Endothelial cell of umbilical vein (primary cell): ENCODE measurements at regions not wholly inside any gene's neighbourhood (a gene's known extent, or its start where the extent isn't known, plus 50 kb on each side); places are given as distances from the start of the nearest gene placed in this dataset.

Experiments
- BruUV-seq: library from RNA; stranded (reverse); fragments of 400-500 nt; replicated peaks from 2 replicates; lab custom pipeline; 2021; lab: Mats Ljungman, UMichigan
- CTCF ChIA-PET: fragments of 300-600, 350-600 bp; sonication (Branson Sonifier 250); formaldehyde crosslinking; loops from one replicate; lab custom pipeline; 2021; ENCODE audit warnings: antibody characterized with exemption, inconsistent platforms; lab: Charles Lee
- POLR2A ChIA-PET: fragments of 300-600, 350-600 bp; sonication (Branson Sonifier 250); formaldehyde crosslinking; loops from one replicate; lab custom pipeline; 2021; ENCODE audit warnings: antibody characterized with exemption, inconsistent platforms; lab: Charles Lee
- DNase-seq: peaks from one replicate; pipeline ENCODE4 v3.0.0-alpha.2; 2011; ENCODE audit warnings: low read depth, low spot score
- FAIRE-seq: peaks from 2 replicates; lab custom pipeline; 2011; peaks lifted over from hg19 to GRCh38; lab: Jason Lieb, UNC
- H2AFZ ChIP-seq: 2 replicates; pipeline ENCODE4 v1.6.0; 2012; ENCODE audit warnings: low read depth, low read length, control low read depth, inconsistent platforms
- H3K27ac ChIP-seq: 2 replicates; pipeline ENCODE4 v1.5.1; 2011; ENCODE audit warnings: low read depth, mild to moderate bottlenecking, control low read depth, low read length, moderate library complexity; ENCODE audit not compliant: insufficient read depth
- H3K27me3 ChIP-seq, 2 experiments: 2 replicates each; pipeline versions ENCODE4 v1.6.0 to v1.6.1; 2011; ENCODE audit warnings: low read length in 2 of 2, mixed read lengths in 1 of 2; ENCODE audit not compliant: control insufficient read depth in 2 of 2, insufficient read depth in 2 of 2
- H3K36me3 ChIP-seq, 2 experiments: 2 replicates in 1 of 2; 3 replicates in 1 of 2; pipeline ENCODE4 v1.5.1; 2011; ENCODE audit warnings: low read length in 2 of 2, mild to moderate bottlenecking in 1 of 2, moderate library complexity in 1 of 2; ENCODE audit not compliant: control insufficient read depth in 2 of 2, insufficient read depth in 2 of 2; ENCODE audit errors: extremely low read depth in 1 of 2
- H3K4me1 ChIP-seq: 3 replicates; pipeline ENCODE4 v1.5.1; 2011; ENCODE audit warnings: mild to moderate bottlenecking, low read length; ENCODE audit not compliant: control insufficient read depth, insufficient read depth; ENCODE audit errors: extremely low read depth
- H3K4me2 ChIP-seq: 2 replicates; pipeline ENCODE4 v1.6.1; 2011; ENCODE audit warnings: low read length, control low read depth, mixed read lengths; ENCODE audit not compliant: insufficient read depth
- H3K4me3 ChIP-seq, 3 experiments: fragments of 200-600 bp in 1 of 3; sonication (generic), shearing (Covaris generic) in 1 of 3; replicated peaks in 1 of 3; 2 replicates each; pipeline ENCODE4 v1.5.1; 2011 to 2016; ENCODE audit warnings: control low read depth in 3 of 3, low read length in 3 of 3, mild to moderate bottlenecking in 2 of 3, inconsistent platforms in 1 of 3, low read depth in 1 of 3, moderate library complexity in 1 of 3; ENCODE audit not compliant: insufficient read depth in 1 of 3
- H3K79me2 ChIP-seq: 2 replicates; pipeline ENCODE4 v1.6.0; 2012; ENCODE audit warnings: low read length, inconsistent platforms; ENCODE audit not compliant: control insufficient read depth, insufficient read depth
- H3K9ac ChIP-seq: replicated peaks from 2 replicates; pipeline ENCODE3; 2011; ENCODE audit warnings: low read length, control low read depth; ENCODE audit not compliant: insufficient read depth; ENCODE audit errors: extremely low read depth
- H3K9me1 ChIP-seq: replicated peaks from 3 replicates; pipeline ENCODE4 v1.6.0; 2011; ENCODE audit warnings: mild to moderate bottlenecking, low read length; ENCODE audit not compliant: control insufficient read depth, insufficient read depth; ENCODE audit errors: extremely low read depth
- H3K9me3 ChIP-seq: replicated peaks from 2 replicates; pipeline ENCODE4 v1.5.1; 2012; ENCODE audit warnings: low read length, inconsistent platforms; ENCODE audit not compliant: control insufficient read depth, insufficient read depth
- H4K20me1 ChIP-seq: replicated peaks from 2 replicates; pipeline ENCODE3; 2011; ENCODE audit warnings: mild to moderate bottlenecking, low read length; ENCODE audit not compliant: control insufficient read depth, insufficient read depth; ENCODE audit errors: extremely low read depth
- CTCF ChIP-seq, 2 donors: IDR thresholded peaks; 1 replicate in 1 of 2; 2 replicates in 1 of 2; pipeline ENCODE4 v1.5.1; 2011; ENCODE audit warnings: low read length in 2 of 2, mild to moderate bottlenecking in 2 of 2, moderate library complexity in 2 of 2, control low read depth in 1 of 2, inconsistent platforms in 1 of 2, low read depth in 1 of 2; ENCODE audit not compliant: insufficient read depth in 1 of 2; ENCODE audit errors: extremely low read depth in 1 of 2
- EZH2 ChIP-seq: IDR thresholded peaks from 2 replicates; pipeline ENCODE4 v1.6.1; 2012; ENCODE audit warnings: borderline replicate concordance, low read depth, mild to moderate bottlenecking, moderate library complexity, low read length, inconsistent platforms; ENCODE audit not compliant: severe bottlenecking
- FOS ChIP-seq: IDR thresholded peaks from 2 replicates; pipeline ENCODE4 v1.6.1; 2011; ENCODE audit warnings: mild to moderate bottlenecking, low read length, moderate library complexity, borderline replicate concordance; ENCODE audit not compliant: insufficient read depth
- GATA2 ChIP-seq: IDR thresholded peaks from 2 replicates; pipeline ENCODE4 v1.7.0; 2011; ENCODE audit warnings: low read depth, mild to moderate bottlenecking, moderate library complexity, mixed read lengths, low read length; ENCODE audit not compliant: insufficient read length, insufficient read depth
- JUN ChIP-seq: IDR thresholded peaks from 2 replicates; pipeline ENCODE4 v1.6.1; 2011; ENCODE audit warnings: borderline replicate concordance, low read depth; ENCODE audit not compliant: insufficient read length, insufficient read depth
- MYC ChIP-seq: IDR thresholded peaks from one replicate; pipeline ENCODE4 v1.6.1; 2011; ENCODE audit warnings: mild to moderate bottlenecking, low read depth, low read length
- POLR2A ChIP-seq: IDR thresholded peaks from 2 replicates; pipeline ENCODE4 v1.6.1; 2012; ENCODE audit warnings: low read depth, mild to moderate bottlenecking, control low read depth, low read length
- POLR2AphosphoS5 ChIP-seq: IDR thresholded peaks from 2 replicates; pipeline ENCODE4 v1.6.1; 2012; ENCODE audit warnings: low read depth, mild to moderate bottlenecking, control low read depth, low read length, moderate library complexity; ENCODE audit not compliant: insufficient read depth
- dilution Hi-C: fragments of 300-500 bp; cut with MboI; formaldehyde crosslinking; loops from one replicate; pipeline ENCODE4 v1.15.0; 2019; ENCODE audit warnings: low sequenced_read_pairs; ENCODE audit not compliant: extremely low pct_ligation_motif_present
- intact Hi-C: fragments of 100-400 bp; cut with micrococcal nuclease; formaldehyde crosslinking; loops from one replicate; pipeline ENCODE4 v1.10.0; 2022
- TF ChIP-seq, protein P1 (sequence below): IDR thresholded peaks from 2 replicates; pipeline ENCODE4 v1.6.1; 2011; ENCODE audit not compliant: insufficient read depth, insufficient read length

- H3K9me1 ChIP-seq: no peaks in the 10 kb centered on the region
- BruUV-seq: no TSS peak
- H3K9me3 ChIP-seq: no peaks in the 10 kb centered on the region
- H3K9ac ChIP-seq: no peak overlapping the region
- no peaks in the 10 kb centered on the region for H3K4me1 ChIP-seq
- intact Hi-C loops (no loop called here), dilution Hi-C loops (no loop called here)
- POLR2A ChIA-PET: no interaction called here
- H3K36me3 ChIP-seq: no peaks in the 10 kb centered on the region
- no peak for DNase-seq
- TF ChIP-seq CTCF (IDR thresholded peaks at IDR 0.05; ENCODE audit: extremely low read depth in 1 of 2, insufficient read depth in 1 of 2, low read depth in 1 of 2, low read length in 2 of 2) (no peak), FOS (no peak), MYC (no peak), GATA2 (no peak), EZH2 (no peak)
- no peak overlapping the region for H2AFZ ChIP-seq
- FAIRE-seq: no peak
- H3K79me2 ChIP-seq: no peaks in the 10 kb centered on the region
- no peak overlapping the region for H3K27ac ChIP-seq
- no peak overlapping the region for H3K4me2 ChIP-seq
- H3K4me3 ChIP-seq: no peak overlapping the region
- H4K20me1 ChIP-seq: no peaks in the 10 kb centered on the region
- CTCF ChIA-PET: no interaction called here
- H3K27me3 ChIP-seq: no peaks in the 10 kb centered on the region
Observed at GRCh38 chr2:147718831-147719230, 126.0 kb upstream of the ACVR2A start.

DNA sequence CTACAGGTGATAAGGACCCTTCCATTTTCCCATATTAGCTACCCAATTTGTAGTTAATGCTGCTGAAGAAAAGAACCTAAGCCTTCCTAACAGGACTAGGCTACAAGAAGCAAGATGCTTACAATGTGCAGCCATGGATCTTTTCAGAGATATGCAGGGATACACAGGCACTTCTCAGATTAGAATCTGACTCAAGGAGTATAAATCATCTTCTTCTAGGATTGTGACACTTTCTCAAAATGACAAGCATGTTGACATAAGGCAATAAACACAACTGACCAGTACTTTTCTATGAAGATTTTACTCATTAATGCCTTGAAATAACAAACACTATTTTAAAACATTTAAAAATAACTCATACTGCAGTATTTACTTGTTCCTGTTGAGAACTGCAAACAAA, 127.9 kb upstream of the ACVR2A start:
- H2AFZ ChIP-seq: no peak overlapping the region
- no peak for TF ChIP-seq EZH2
- TF ChIP-seq, protein P1, sequence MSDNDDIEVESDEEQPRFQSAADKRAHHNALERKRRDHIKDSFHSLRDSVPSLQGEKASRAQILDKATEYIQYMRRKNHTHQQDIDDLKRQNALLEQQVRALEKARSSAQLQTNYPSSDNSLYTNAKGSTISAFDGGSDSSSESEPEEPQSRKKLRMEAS: no peak
- no peak for TF ChIP-seq POLR2AphosphoS5
- TF ChIP-seq MYC: no peak
- no peak for TF ChIP-seq GATA2
- TF ChIP-seq POLR2A: no peak
- TF ChIP-seq CTCF (IDR thresholded peaks at IDR 0.05; ENCODE audit: extremely low read depth in 1 of 2, insufficient read depth in 1 of 2, low read depth in 1 of 2, low read length in 2 of 2): no peak
- TF ChIP-seq JUN: no peak
- no peak for TF ChIP-seq FOS
- CTCF ChIA-PET: no interaction called here
- DNase-seq (no peak), FAIRE-seq (no peak)
- H3K4me3 ChIP-seq: no peak overlapping the region
- no peaks in the 10 kb centered on the region for H3K9me3 ChIP-seq
- no peak overlapping the region for H3K4me2 ChIP-seq
- H3K27me3 ChIP-seq: no peaks in the 10 kb centered on the region
- no TSS peak for BruUV-seq
- dilution Hi-C loops: no loop called here
- POLR2A ChIA-PET: no interaction called here
- H3K9me1 ChIP-seq: no peaks in the 10 kb centered on the region
- no peaks in the 10 kb centered on the region for H3K79me2 ChIP-seq
- H4K20me1 ChIP-seq: no peaks in the 10 kb centered on the region
- H3K9ac ChIP-seq: no peak overlapping the region
- H3K36me3 ChIP-seq: no peaks in the 10 kb centered on the region
- intact Hi-C loops: no loop called here
- no peaks in the 10 kb centered on the region for H3K4me1 ChIP-seq
- no peak overlapping the region for H3K27ac ChIP-seq
